ENCODE measurements at regions not wholly inside any gene's neighbourhood (a gene's known extent, or its start where the extent isn't known, plus 50 kb on each side); places are given as distances from the start of the nearest gene placed in this dataset.
"Not testable (repeated sequence)": the region's sequence is repeated elsewhere in the genome, so short reads cannot be mapped to it uniquely, and the experiment has no call there.

- TF ChIP-seq CTCF (conservative IDR thresholded peaks at IDR 0.05; ENCODE audit: low read length); EZH2phosphoT487 (IDR thresholded peaks at IDR 0.05; ENCODE audit: borderline replicate concordance, low read depth, low read length): not testable (repeated sequence)
These were observed 169.7 kb upstream of the KCTD7 start for GRCh38 chr7:66458991-66459390.
